ENCODE measurements at regions not wholly inside any gene's neighbourhood (a gene's known extent, or its start where the extent isn't known, plus 50 kb on each side); places are given as distances from the start of the nearest gene placed in this dataset.

DNA sequence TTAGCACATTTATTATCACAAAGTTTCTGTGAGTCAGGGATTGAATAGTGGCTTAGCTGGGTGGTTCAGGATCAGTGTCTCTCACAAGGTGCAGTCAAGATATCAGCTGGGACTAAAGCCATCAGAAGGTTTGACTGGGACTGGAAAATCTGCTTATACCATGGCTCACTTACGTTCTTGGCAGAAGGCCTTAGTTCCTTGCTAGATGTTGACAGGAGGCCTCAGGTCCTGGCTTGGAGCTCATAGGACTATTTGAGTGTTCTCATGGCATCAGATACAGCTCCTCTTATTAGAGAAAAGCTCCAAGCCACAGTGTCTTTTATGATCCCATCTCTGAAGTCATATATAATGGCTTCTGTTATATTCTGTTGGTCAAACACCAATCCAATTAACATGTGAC is 127.3 kb downstream of the SLC6A15 start:
- TF ChIP-seq CTCF (IDR thresholded peaks at IDR 0.05; ENCODE audit: insufficient read depth, low read depth, low read length), result no peak
- TF ChIP-seq EZH2 (IDR thresholded peaks at IDR 0.05; ENCODE audit: insufficient read depth, low read length), result no peak

Data from astrocyte (in vitro differentiated cells and primary cell).